GM19452 (cell line): ENCODE measurements at regions not wholly inside any gene's neighbourhood (a gene's known extent, or its start where the extent isn't known, plus 50 kb on each side); places are given as distances from the start of the nearest gene placed in this dataset.
"Not testable (repeated sequence)": the region's sequence is repeated elsewhere in the genome, so short reads cannot be mapped to it uniquely, and the experiment has no call there.

ENCODE experiments used
- ATAC-seq: cut with Tn5 transposase; IDR thresholded peaks from one replicate; pipeline ENCODE4 v1.9.1; 2021; ENCODE audit not compliant: unreplicated experiment

GRCh38 chr4:4670869-4671268 lies 129.0 kb upstream of the STX18 start:
- ATAC-seq = no peak

DNA sequence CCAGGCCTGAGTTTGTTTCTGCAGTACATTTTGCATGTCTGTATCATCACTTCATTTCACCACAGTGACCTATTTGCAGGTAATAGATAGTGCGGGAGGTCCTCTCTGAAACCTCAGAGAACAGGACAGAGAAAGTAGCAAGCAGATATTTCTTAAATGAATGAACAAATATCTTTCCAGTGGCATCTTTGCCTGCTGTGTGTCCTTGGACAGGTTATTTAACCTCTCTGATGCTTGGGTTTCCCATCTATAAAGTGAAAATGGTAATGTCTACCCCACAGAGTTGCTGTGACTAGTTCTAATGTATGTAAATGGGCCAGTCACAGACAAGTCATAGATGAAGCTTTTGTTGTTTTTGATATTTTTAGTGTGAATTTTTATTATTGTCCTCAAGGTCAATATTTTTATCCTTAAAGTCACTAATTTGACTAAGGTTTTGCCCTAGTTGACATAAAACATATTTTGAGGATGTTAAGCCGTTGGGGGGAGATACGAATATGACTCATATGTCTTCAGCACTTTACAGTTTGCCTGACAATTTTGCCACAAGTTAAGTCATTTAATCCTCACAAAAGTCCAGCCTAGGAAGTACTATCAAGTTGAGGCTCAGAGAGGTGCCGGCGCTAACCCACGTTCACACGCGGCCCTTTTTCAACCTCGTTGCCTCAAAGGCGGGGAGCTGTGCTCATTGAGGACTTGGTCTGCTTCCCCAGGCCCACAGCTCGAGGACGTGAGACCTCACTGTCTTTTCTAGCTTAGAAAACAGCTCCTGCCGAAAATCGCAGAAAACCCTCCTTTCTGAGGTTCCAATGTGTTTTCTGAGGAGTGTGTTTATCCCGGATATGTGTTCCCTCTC lies 126.7 kb upstream of the STX18 start:
- ATAC-seq = no peak

GRCh38 chr4:4667622-4668081 lies 125.8 kb upstream of the STX18 start:
- no peak for ATAC-seq

GRCh38 chr4:4666693-4667621 lies 125.1 kb upstream of the STX18 start:
- no peak for ATAC-seq

- no peak for ATAC-seq
Measured at GRCh38 chr4:4666187-4666586, 124.3 kb upstream of the STX18 start.

GRCh38 chr4:4664234-4664633 lies 122.4 kb upstream of the STX18 start:
- ATAC-seq = no peak

DNA sequence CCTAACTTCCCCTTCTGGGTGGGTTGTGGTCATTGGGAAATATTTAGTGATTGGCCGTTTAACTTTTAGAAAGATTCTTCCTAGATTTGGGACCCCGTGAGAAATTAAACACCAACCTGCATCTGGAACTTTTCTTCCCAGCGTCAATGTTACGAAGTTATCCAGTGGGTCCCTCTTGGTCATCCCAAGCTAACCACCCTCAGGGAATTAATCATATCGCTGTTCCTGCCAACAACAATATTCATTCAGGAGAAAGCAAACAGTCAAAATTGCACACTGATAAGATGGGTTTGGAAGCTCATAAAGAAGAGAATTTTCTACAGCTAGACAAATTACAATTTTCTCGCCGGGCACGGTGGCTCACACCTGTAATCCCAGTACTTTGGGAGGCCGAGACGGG lies 121.2 kb upstream of the STX18 start:
- ATAC-seq = no peak

GRCh38 chr4:4662230-4662629 lies 120.4 kb upstream of the STX18 start:
- ATAC-seq = no peak

GRCh38 chr4:4659871-4660651 lies 118.2 kb upstream of the STX18 start:
- no peak for ATAC-seq

GRCh38 chr4:4658052-4658451 lies 116.2 kb upstream of the STX18 start:
- ATAC-seq = no peak

DNA sequence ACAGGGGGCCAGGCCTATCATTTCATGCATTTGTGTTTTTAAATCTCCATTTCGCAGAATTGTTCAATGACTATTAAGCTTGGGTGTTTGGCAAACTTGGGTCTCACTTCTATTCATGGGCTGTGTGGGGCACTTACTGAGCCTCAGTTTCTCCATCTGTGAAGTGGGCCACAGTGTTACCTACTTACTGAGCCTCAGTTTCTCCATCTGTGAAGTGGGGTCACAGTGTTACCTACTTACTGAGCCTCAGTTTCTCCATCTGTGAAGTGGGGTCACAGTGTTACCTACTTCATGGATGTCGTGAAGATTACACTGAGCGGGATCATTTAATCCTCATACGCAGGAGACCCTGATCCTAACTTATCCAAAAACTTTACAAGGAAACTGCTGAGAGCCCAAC lies 115.1 kb upstream of the STX18 start:
- ATAC-seq = no peak

GRCh38 chr4:4655901-4656300 lies 114.1 kb upstream of the STX18 start:
- ATAC-seq = no peak

DNA sequence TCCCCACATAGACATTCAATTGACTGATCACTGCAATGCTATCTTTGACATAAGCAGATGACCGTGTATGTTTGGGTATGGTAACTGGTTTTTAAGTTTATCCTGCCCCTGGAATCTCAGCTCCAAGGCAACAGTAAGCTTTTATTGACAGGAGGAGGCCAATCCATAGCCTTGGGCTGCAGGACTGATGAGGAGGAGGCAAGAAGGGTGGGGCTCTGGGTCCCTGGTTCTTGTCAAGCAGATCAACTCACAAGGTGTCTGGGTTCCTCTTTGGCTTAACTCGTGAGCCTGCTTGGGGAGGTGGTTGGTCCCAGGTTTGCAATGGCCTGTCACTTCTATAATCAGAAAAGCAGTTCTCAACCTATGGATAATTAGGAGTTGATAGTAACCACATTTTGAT lies 113.2 kb upstream of the STX18 start:
- ATAC-seq = no peak

GRCh38 chr4:4651811-4652755 lies 110.2 kb upstream of the STX18 start:
- ATAC-seq = no peak

DNA sequence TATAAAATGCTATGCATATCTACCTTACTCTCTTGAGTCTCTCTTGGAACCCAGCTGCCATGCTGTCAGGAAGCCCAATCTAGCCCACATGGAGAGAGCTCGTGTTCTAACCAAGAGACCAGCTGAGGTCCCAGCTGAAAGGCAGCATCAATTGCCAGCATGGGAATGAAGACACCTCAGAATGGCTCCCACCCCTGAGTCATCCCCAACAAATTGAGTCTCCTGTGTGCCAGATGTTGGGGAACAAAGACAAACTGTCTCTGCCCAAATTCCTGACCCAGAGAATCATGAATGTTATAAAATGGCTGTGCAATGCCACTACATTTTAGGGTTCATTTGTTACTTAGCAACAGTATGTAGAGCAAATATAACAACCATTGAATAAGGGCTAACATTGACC lies 105.2 kb upstream of the STX18 start:
- ATAC-seq = no peak

GRCh38 chr4:4645743-4646142 lies 103.9 kb upstream of the STX18 start:
- ATAC-seq = no peak

DNA sequence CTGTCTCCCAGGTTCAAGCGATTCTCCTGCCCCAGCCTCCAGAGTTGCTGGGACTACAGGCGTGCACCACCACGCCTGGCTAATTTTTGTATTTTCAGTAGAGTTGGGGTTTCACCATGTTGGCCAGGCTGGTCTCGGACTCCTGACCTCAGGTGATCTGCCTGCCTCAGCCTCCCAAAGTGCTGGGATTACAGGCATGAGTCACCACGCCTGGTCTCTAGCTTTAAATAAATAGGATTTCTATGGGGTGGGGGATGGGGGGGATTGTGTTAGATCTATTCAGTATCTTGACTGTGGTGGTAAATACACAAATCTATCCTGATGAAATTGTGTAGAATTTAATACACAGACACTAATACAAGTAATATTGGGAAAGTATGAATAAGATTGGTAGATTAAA lies 102.4 kb upstream of the STX18 start:
- not testable (repeated sequence) for ATAC-seq

DNA sequence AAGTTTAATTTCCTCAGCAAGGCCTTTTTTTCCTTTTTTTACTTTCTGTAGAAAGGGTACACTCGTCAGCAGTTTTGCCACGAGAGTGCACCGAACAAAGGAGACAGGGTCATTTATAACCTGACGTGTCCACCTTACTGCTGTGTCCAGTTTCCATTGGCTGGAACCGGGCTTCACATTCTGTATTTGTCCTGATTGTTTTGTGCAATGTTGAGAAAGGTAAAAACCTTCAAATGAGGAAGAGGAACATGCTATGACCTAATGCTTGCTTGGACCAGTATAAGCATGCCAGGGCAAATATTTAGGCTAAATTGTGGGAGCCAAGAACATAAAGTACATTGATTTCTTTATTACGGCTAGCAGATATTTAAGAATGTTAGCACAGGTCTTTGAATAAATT lies 101.9 kb upstream of the STX18 start:
- ATAC-seq = not testable (repeated sequence)

DNA sequence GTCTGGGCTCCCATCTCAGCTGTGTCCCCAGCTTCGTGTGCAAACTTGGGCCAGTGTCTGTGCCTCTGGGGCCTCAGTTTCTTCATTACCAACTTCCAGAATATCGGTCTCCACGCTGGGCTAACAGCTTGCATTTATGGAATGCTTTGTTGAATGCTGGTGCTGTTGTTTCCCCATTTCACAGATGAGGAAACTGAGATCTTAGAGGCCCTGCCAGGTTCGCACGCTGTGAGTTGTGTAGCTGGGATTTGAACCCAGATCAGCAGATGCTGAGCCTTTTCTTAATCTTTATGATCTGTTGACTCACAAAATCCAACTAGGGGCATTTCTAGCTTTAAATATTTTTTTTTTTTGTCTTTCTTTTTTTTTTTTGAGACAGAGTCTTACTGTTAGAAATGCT lies 101.5 kb upstream of the STX18 start:
- ATAC-seq = no peak

GRCh38 chr4:4642496-4643000 lies 100.7 kb upstream of the STX18 start:
- no peak for ATAC-seq
